ENCODE measurements at regions not wholly inside any gene's neighbourhood (a gene's known extent, or its start where the extent isn't known, plus 50 kb on each side); places are given as distances from the start of the nearest gene placed in this dataset.

- ChIA-PET RAD21 (ENCODE audit: unreplicated experiment) (interaction anchor here (0.6 to 2.7 kb wide), 4 partner anchors 30 to 103 kb away, joined by 3 to 10 read pairs (median 5); partner anchors contain the start of gene TNFAIP3), POLR2A (interaction anchor here (0.8 to 1.7 kb wide), 3 partner anchors 10 to 20 kb away, joined by 3 to 4 read pairs (median 3); no protein-coding TSS in a partner anchor), CTCF (interaction anchor here (1.1 kb wide), 1 partner anchor 15 kb away, joined by 3 read pairs; no protein-coding TSS in a partner anchor), SMC1A (ENCODE audit: uncharacterized antibody, unreplicated experiment) (interaction anchor here (1.0 to 6.1 kb wide), 11 partner anchors 9 to 157 kb away, joined by 3 to 55 read pairs (median 4); partner anchors contain the start of gene TNFAIP3)
- Histone ChIP-seq H3K4me3 (no peak overlapping the region), H4K20me1 (ENCODE audit: control insufficient read depth, insufficient read depth) (no peaks in the 10 kb centered on the region), H3K9ac (ENCODE audit: control insufficient read depth, insufficient read depth, low read length) (no peak overlapping the region), H3K4me1 (ENCODE audit: control insufficient read depth, insufficient read depth, low read length) (peaks cover 26% of the 10 kb centered on the region), H3K9me3 (replicated peaks; ENCODE audit: control insufficient read depth, insufficient read depth, low read length) (peaks cover 3% of the 10 kb centered on the region; the same call in 2 of the 3 replicates), H3K27ac (ENCODE audit: control insufficient read depth, insufficient read depth) (peak overlapping the region; percentile 92), H3K4me2 (ENCODE audit: control insufficient read depth, insufficient read depth) (peak overlapping the region; percentile 47), H3K79me2 (ENCODE audit: control insufficient read depth, insufficient read depth, low read length) (no peaks in the 10 kb centered on the region), H3K27me3 (replicated peaks in 1 of 2; ENCODE audit: control insufficient read depth in 2 of 2, insufficient read depth in 2 of 2, low read length in 1 of 2) (no peaks in the 10 kb centered on the region), H2AFZ (ENCODE audit: control insufficient read depth, low read depth, low read length) (peak overlapping the region; percentile 53), H3K36me3 (ENCODE audit: control insufficient read depth in 2 of 2, insufficient read depth in 2 of 2, low read length in 1 of 2) (no peaks in the 10 kb centered on the region)
- intact Hi-C loops (cut with micrococcal nuclease; ENCODE audit: unreplicated experiment) = loop anchor here (2.0 kb wide), 1 partner anchor 61 kb away; no protein-coding TSS in a partner anchor
- BruUV-seq (replicated peaks) = no TSS peak
- ATAC-seq (peak; percentile 70), FAIRE-seq (no peak), DNase-seq (ENCODE audit: low read depth, low spot score) (no peak)
- in situ Hi-C loops (cut with MboI) = no loop called here
- WGBS (ENCODE audit: insufficient coverage, insufficient replicate concordance, low lambda C conversion rate, missing lambda C conversion rate) = 65% methylated on average over 6 of the region's 6 CpGs
- no peak for TF ChIP-seq HCFC1 (IDR thresholded peaks at IDR 0.05; ENCODE audit: low read length)
- no peak for TF ChIP-seq MYB (IDR thresholded peaks at IDR 0.05; ENCODE audit: borderline replicate concordance, low read depth, low read length)
- TF ChIP-seq YY1 (IDR thresholded peaks at IDR 0.05; ENCODE audit: low read depth, low read length) = no peak
- no peak for TF ChIP-seq NRF1 (conservative IDR thresholded peaks at IDR 0.05; ENCODE audit: low read depth, low read length)
- TF ChIP-seq PAX5 (IDR thresholded peaks at IDR 0.05; ENCODE audit: borderline replicate concordance, low read depth, low read length) = 0 out of 2 replicates have a peak, but pooled peaks have one; percentile 24
- peak; percentile 66; the same call in 1 of the 3 replicates for TF ChIP-seq POU2F2 (IDR thresholded peaks at IDR 0.05; ENCODE audit: borderline replicate concordance, low read depth, low read length)
- TF ChIP-seq RUNX3 (IDR thresholded peaks at IDR 0.05; ENCODE audit: low read length) = peak; percentile 69
- no peak for TF ChIP-seq ZNF687 (IDR thresholded peaks at IDR 0.05)
- TF ChIP-seq CHD2 (IDR thresholded peaks at IDR 0.05; ENCODE audit: borderline replicate concordance, low read depth, low read length) = no peak
- no peak for TF ChIP-seq SIN3A (IDR thresholded peaks at IDR 0.05; ENCODE audit: low read depth, low read length)
- 0 out of 4 replicates have a peak, but pooled peaks of 1 of the 2 experiments have one; percentile 31 for TF ChIP-seq EP300 (IDR thresholded peaks at IDR 0.05; ENCODE audit: borderline replicate concordance in 1 of 2, control insufficient read depth in 1 of 2, low read depth in 2 of 2, low read length in 2 of 2)
- no peak for TF ChIP-seq FOS (IDR thresholded peaks at IDR 0.05; ENCODE audit: borderline replicate concordance, extremely low read depth, insufficient read length)
- TF ChIP-seq, protein P1, sequence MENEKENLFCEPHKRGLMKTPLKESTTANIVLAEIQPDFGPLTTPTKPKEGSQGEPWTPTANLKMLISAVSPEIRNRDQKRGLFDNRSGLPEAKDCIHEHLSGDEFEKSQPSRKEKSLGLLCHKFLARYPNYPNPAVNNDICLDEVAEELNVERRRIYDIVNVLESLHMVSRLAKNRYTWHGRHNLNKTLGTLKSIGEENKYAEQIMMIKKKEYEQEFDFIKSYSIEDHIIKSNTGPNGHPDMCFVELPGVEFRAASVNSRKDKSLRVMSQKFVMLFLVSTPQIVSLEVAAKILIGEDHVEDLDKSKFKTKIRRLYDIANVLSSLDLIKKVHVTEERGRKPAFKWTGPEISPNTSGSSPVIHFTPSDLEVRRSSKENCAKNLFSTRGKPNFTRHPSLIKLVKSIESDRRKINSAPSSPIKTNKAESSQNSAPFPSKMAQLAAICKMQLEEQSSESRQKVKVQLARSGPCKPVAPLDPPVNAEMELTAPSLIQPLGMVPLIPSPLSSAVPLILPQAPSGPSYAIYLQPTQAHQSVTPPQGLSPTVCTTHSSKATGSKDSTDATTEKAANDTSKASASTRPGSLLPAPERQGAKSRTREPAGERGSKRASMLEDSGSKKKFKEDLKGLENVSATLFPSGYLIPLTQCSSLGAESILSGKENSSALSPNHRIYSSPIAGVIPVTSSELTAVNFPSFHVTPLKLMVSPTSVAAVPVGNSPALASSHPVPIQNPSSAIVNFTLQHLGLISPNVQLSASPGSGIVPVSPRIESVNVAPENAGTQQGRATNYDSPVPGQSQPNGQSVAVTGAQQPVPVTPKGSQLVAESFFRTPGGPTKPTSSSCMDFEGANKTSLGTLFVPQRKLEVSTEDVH (IDR thresholded peaks at IDR 0.05; ENCODE audit: low read depth, partially characterized antibody) = no peak
- peak; percentile 62; the same call in 1 of the 2 replicates for TF ChIP-seq MTA3 (IDR thresholded peaks at IDR 0.05; ENCODE audit: borderline replicate concordance, low read length)
Observed at GRCh38 chr6:137769797-137770362, 97.2 kb upstream of the TNFAIP3 start.
